HepG2 (cell line): ENCODE measurements at regions not wholly inside any gene's neighbourhood (a gene's known extent, or its start where the extent isn't known, plus 50 kb on each side); places are given as distances from the start of the nearest gene placed in this dataset.

ENCODE experiments used
- ATAC-seq: fragments of 200-7000 bp; cut with Tn5 transposase; 3 replicates; pipeline ENCODE4 v1.9.1; 2020; ENCODE audit warnings: mild to moderate bottlenecking, moderate library complexity
- BruUV-seq: library from RNA; stranded (reverse); fragments of 400-500 nt; replicated peaks from 2 replicates; lab custom pipeline; 2021; lab: Mats Ljungman, UMichigan
- CTCF ChIA-PET: fragments of 300-600 bp; formaldehyde crosslinking; extraction: SDS; loops from one replicate; lab custom pipeline; 2021; ENCODE audit warnings: low total read pairs, inconsistent platforms, low intra/inter-chr PET ratio; lab: Yijun Ruan, JAX
- POLR2A ChIA-PET: fragments of 350-600 bp; sonication (Branson Sonifier 250); formaldehyde crosslinking; loops from one replicate; lab custom pipeline; 2020; ENCODE audit warnings: antibody characterized with exemption, inconsistent platforms; lab: Yijun Ruan, JAX
- DNase-seq: peaks from one replicate; pipeline ENCODE4 v3.0.0-alpha.2; 2015; ENCODE audit warnings: low spot score
- FAIRE-seq: peaks from 3 replicates; lab custom pipeline; 2011; peaks lifted over from hg19 to GRCh38; lab: Jason Lieb, UNC
- H2AFZ ChIP-seq: one replicate; pipeline ENCODE4 v1.6.1; 2011; ENCODE audit warnings: low read length, inconsistent platforms
- H3K27ac ChIP-seq: fragments of 300-600 bp; 3 replicates; pipeline ENCODE4 v1.8.0; 2011; ENCODE audit warnings: mixed run types, mild to moderate bottlenecking, mixed read lengths, low read length, inconsistent platforms; ENCODE audit not compliant: insufficient read depth; ENCODE audit errors: extremely low read length
- H3K27me3 ChIP-seq, 2 experiments: fragments of 200-600 bp in 1 of 2; 2 replicates in 1 of 2; 3 replicates in 1 of 2; pipeline versions ENCODE4 v1.6.0 to v1.8.0; 2011; ENCODE audit warnings: low read length in 2 of 2, mild to moderate bottlenecking in 2 of 2, moderate library complexity in 2 of 2, inconsistent platforms in 1 of 2; ENCODE audit not compliant: insufficient read depth in 2 of 2, control insufficient read depth in 1 of 2
- H3K36me3 ChIP-seq, 2 experiments: fragments of 200-600 bp in 1 of 2; replicated peaks in 1 of 2; 2 replicates in 1 of 2; 3 replicates in 1 of 2; pipeline versions ENCODE4 v1.5.1 to v1.8.0; 2011; ENCODE audit warnings: low read length in 2 of 2, inconsistent platforms in 1 of 2; ENCODE audit not compliant: insufficient read depth in 2 of 2, control insufficient read depth in 1 of 2
- H3K4me1 ChIP-seq: 2 replicates; pipeline ENCODE4 v1.5.1; 2012; ENCODE audit warnings: low read length, inconsistent platforms; ENCODE audit not compliant: insufficient read depth
- H3K4me2 ChIP-seq: 2 replicates; pipeline ENCODE4 v1.6.0; 2011; ENCODE audit warnings: low read depth, low read length, inconsistent platforms
- H3K4me3 ChIP-seq, 3 experiments: fragments of 200-600 bp in 1 of 3; sonication (generic), shearing (Covaris generic) in 1 of 3; replicated peaks in 1 of 3; 2 replicates each; pipeline ENCODE4 v1.5.1; 2011 to 2016; ENCODE audit warnings: low read length in 3 of 3, inconsistent platforms in 2 of 3, low read depth in 2 of 3, mild to moderate bottlenecking in 2 of 3, control low read depth in 1 of 3, mixed read lengths in 1 of 3; ENCODE audit not compliant: insufficient read depth in 1 of 3
- H3K79me2 ChIP-seq: one replicate; pipeline ENCODE4 v1.6.1; 2011; ENCODE audit warnings: low read length, inconsistent platforms; ENCODE audit not compliant: insufficient read depth
- H3K9ac ChIP-seq: 2 replicates; pipeline ENCODE4 v1.6.0; 2011; ENCODE audit warnings: mild to moderate bottlenecking, low read depth, low read length, inconsistent platforms; ENCODE audit not compliant: insufficient read depth
- H3K9me3 ChIP-seq: 2 replicates; pipeline ENCODE4 v1.5.1; 2012; ENCODE audit warnings: mild to moderate bottlenecking, low read length
- H4K20me1 ChIP-seq: 2 replicates; pipeline ENCODE4 v1.6.0; 2011; ENCODE audit warnings: inconsistent platforms, mild to moderate bottlenecking, low read length, moderate library complexity; ENCODE audit not compliant: insufficient read depth
- NCOA1 ChIP-seq: sonication (generic); formaldehyde crosslinking; IDR thresholded peaks from 2 replicates; pipeline ENCODE4 v1.9.0; 2021; ENCODE audit warnings: missing genetic modification reagents
- NFKBIZ ChIP-seq: IDR thresholded peaks from 2 replicates; pipeline ENCODE4 v1.6.1; 2018; ENCODE audit warnings: missing genetic modification reagents, missing compliant biosample characterization
- NRL ChIP-seq: sonication (generic); formaldehyde crosslinking; IDR thresholded peaks from 2 replicates; pipeline ENCODE4 v1.5.0; 2020; ENCODE audit warnings: missing genetic modification reagents, mild to moderate bottlenecking, moderate library complexity, borderline replicate concordance
- RAD51 ChIP-seq: fragments of 450-650 bp; IDR thresholded peaks from 2 replicates; pipeline ENCODE4 v1.6.1; 2016; ENCODE audit warnings: borderline replicate concordance
- RFXAP ChIP-seq: sonication (generic); formaldehyde crosslinking; IDR thresholded peaks from 2 replicates; pipeline ENCODE4 v1.4.0; 2020; ENCODE audit warnings: missing genetic modification reagents, borderline replicate concordance
- SCMH1 ChIP-seq: sonication (generic); formaldehyde crosslinking; IDR thresholded peaks from 2 replicates; pipeline ENCODE4 v1.9.0; 2021; ENCODE audit warnings: missing genetic modification reagents, mild to moderate bottlenecking, borderline replicate concordance
- SRY ChIP-seq: sonication (generic); formaldehyde crosslinking; IDR thresholded peaks from 2 replicates; pipeline ENCODE4 v1.8.0; 2022; ENCODE audit warnings: mild to moderate bottlenecking, missing genetic modification reagents
- TERF1 ChIP-seq: sonication (generic); formaldehyde crosslinking; IDR thresholded peaks from 2 replicates; pipeline ENCODE4 v1.8.0; 2022; ENCODE audit warnings: mild to moderate bottlenecking, missing genetic modification reagents, moderate library complexity
- ZFP90 ChIP-seq: sonication (generic); formaldehyde crosslinking; IDR thresholded peaks from 2 replicates; pipeline ENCODE4 v1.8.0; 2022; ENCODE audit warnings: missing genetic modification reagents, mild to moderate bottlenecking, inconsistent platforms, borderline replicate concordance
- ZNF180 ChIP-seq: sonication (generic); formaldehyde crosslinking; IDR thresholded peaks from 2 replicates; pipeline ENCODE4 v1.4.0; 2020; ENCODE audit warnings: low read depth, missing genetic modification reagents, borderline replicate concordance
- ZNF335 ChIP-seq: sonication (generic); formaldehyde crosslinking; IDR thresholded peaks from 2 replicates; pipeline ENCODE4 v1.4.0; 2020; ENCODE audit warnings: missing genetic modification reagents
- ZNF513 ChIP-seq: sonication (generic); formaldehyde crosslinking; conservative IDR thresholded peaks from 2 replicates; pipeline ENCODE4 v1.5.0; 2020; ENCODE audit warnings: missing genetic modification reagents
- ZUFSP ChIP-seq: sonication (generic); formaldehyde crosslinking; IDR thresholded peaks from 2 replicates; pipeline ENCODE4 v1.9.0; 2021; ENCODE audit warnings: missing genetic modification reagents, mild to moderate bottlenecking, borderline replicate concordance
- WGBS: methylation state at CpG from one replicate; pipeline ENCODE4 v1.1.6; 2017; ENCODE audit warnings: low lambda C conversion rate; 5-methylcytosine and 5-hydroxymethylcytosine counted together
- in situ Hi-C: cut with HindIII; loops from 2 replicates; pipeline ENCODE4 v1.10.0; 2017; ENCODE audit warnings: low pct_unique_long_range_greater_than_20kb; ENCODE audit not compliant: extremely low pct_ligation_motif_present
- intact Hi-C: fragments of 100-400 bp; cut with micrococcal nuclease; formaldehyde crosslinking; loops from one replicate; pipeline ENCODE4 v1.10.0; 2022; ENCODE audit not compliant: unreplicated experiment
- TF ChIP-seq, protein P1 (sequence below): sonication (generic); formaldehyde crosslinking; conservative IDR thresholded peaks from 2 replicates; pipeline ENCODE4 v1.4.0; 2020; ENCODE audit warnings: missing genetic modification reagents
- TF ChIP-seq, protein P2 (sequence below): sonication (generic); formaldehyde crosslinking; IDR thresholded peaks from 2 replicates; pipeline ENCODE4 v1.8.0; 2022; ENCODE audit warnings: mild to moderate bottlenecking, missing genetic modification reagents, moderate library complexity

GRCh38 chr7:10677668-10678232, 295.9 kb upstream of the PHF14 start:
- intact Hi-C loops: no loop called here
- POLR2A ChIA-PET: no interaction called here
- no peak for ATAC-seq
- Histone ChIP-seq H4K20me1 (no peaks in the 10 kb centered on the region), H3K9me3 (no peaks in the 10 kb centered on the region), H3K27ac (no peak overlapping the region), H3K4me3 (no peak overlapping the region), H3K9ac (no peak overlapping the region), H2AFZ (no peak overlapping the region), H3K36me3 (no peaks in the 10 kb centered on the region), H3K4me1 (no peaks in the 10 kb centered on the region), H3K27me3 (no peaks in the 10 kb centered on the region), H3K4me2 (no peak overlapping the region), H3K79me2 (no peaks in the 10 kb centered on the region)
- CTCF ChIA-PET: no interaction called here
- 4% methylated on average over 1 of the region's 1 CpG for WGBS
- no peak for DNase-seq
- in situ Hi-C loops: no loop called here
- BruUV-seq: no TSS peak
- TF ChIP-seq NRL (no peak), ZNF513 (CRISPR knock-in tag) (no peak), NCOA1 (CRISPR knock-in tag) (no peak), SRY (no peak), NFKBIZ (CRISPR knock-in tag) (no peak), SCMH1 (no peak), RFXAP (CRISPR knock-in tag) (no peak), ZNF180 (CRISPR knock-in tag) (no peak), ZFP90 (no peak), ZUFSP (CRISPR knock-in tag) (no peak), RAD51 (no peak), TERF1 (no peak), ZNF335 (no peak)
- TF ChIP-seq, protein P1, sequence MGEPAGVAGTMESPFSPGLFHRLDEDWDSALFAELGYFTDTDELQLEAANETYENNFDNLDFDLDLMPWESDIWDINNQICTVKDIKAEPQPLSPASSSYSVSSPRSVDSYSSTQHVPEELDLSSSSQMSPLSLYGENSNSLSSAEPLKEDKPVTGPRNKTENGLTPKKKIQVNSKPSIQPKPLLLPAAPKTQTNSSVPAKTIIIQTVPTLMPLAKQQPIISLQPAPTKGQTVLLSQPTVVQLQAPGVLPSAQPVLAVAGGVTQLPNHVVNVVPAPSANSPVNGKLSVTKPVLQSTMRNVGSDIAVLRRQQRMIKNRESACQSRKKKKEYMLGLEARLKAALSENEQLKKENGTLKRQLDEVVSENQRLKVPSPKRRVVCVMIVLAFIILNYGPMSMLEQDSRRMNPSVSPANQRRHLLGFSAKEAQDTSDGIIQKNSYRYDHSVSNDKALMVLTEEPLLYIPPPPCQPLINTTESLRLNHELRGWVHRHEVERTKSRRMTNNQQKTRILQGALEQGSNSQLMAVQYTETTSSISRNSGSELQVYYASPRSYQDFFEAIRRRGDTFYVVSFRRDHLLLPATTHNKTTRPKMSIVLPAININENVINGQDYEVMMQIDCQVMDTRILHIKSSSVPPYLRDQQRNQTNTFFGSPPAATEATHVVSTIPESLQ (CRISPR knock-in tag): no peak
- TF ChIP-seq, protein P2, sequence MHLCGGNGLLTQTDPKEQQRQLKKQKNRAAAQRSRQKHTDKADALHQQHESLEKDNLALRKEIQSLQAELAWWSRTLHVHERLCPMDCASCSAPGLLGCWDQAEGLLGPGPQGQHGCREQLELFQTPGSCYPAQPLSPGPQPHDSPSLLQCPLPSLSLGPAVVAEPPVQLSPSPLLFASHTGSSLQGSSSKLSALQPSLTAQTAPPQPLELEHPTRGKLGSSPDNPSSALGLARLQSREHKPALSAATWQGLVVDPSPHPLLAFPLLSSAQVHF (CRISPR knock-in tag): no peak
- no peak for FAIRE-seq
